Mucosa of descending colon (tissue), 3 donors: ENCODE measurements at regions not wholly inside any gene's neighbourhood (a gene's known extent, or its start where the extent isn't known, plus 50 kb on each side); places are given as distances from the start of the nearest gene placed in this dataset.
"Not testable (repeated sequence)": the region's sequence is repeated elsewhere in the genome, so short reads cannot be mapped to it uniquely, and the experiment has no call there.

Experiments used
- ATAC-seq: fragments of 200-7000 bp; cut with Tn5 transposase; one replicate; pipeline ENCODE4 v1.9.1; 2020; ENCODE audit warnings: mild to moderate bottlenecking, moderate library complexity
- DNase-seq, 3 donors: peaks; one replicate each; pipeline ENCODE4 v3.0.0-alpha.2; 2020
- H3K36me3 ChIP-seq: fragments of 200-600 bp; one replicate; pipeline ENCODE4 v1.8.0; 2021; ENCODE audit warnings: low read depth, mild to moderate bottlenecking
- H3K4me1 ChIP-seq: fragments of 200-600 bp; one replicate; pipeline ENCODE4 v1.8.0; 2021; ENCODE audit warnings: low read depth, mild to moderate bottlenecking
- H3K4me3 ChIP-seq: fragments of 200-600 bp; one replicate; pipeline ENCODE4 v1.8.0; 2021; ENCODE audit warnings: mild to moderate bottlenecking
- H3K9me3 ChIP-seq: fragments of 200-600 bp; one replicate; pipeline ENCODE4 v1.8.0; 2021; ENCODE audit warnings: mild to moderate bottlenecking
- intact Hi-C, 2 donors: fragments of 100-400 bp; cut with DNase I in 1 of 2; cut with micrococcal nuclease in 1 of 2; formaldehyde crosslinking; loops; one replicate each; pipeline versions ENCODE4 v1.11.0 to v1.11.1; 2022; cut with DNase I, micrococcal nuclease
- TF ChIP-seq, protein P1 (sequence below): fragments of 200-600 bp; IDR thresholded peaks from one replicate; pipeline ENCODE4 v1.8.0; 2022; ENCODE audit warnings: antibody characterized with exemption, mild to moderate bottlenecking
- donor health status: DM: no; HTN: no; CAD: no; lungs with moderate emphysema.
- donor health status: DM: no; HTN: no; CAD: no.
- donor health status: DM: no; HTN: yes; CAD: no.

DNA sequence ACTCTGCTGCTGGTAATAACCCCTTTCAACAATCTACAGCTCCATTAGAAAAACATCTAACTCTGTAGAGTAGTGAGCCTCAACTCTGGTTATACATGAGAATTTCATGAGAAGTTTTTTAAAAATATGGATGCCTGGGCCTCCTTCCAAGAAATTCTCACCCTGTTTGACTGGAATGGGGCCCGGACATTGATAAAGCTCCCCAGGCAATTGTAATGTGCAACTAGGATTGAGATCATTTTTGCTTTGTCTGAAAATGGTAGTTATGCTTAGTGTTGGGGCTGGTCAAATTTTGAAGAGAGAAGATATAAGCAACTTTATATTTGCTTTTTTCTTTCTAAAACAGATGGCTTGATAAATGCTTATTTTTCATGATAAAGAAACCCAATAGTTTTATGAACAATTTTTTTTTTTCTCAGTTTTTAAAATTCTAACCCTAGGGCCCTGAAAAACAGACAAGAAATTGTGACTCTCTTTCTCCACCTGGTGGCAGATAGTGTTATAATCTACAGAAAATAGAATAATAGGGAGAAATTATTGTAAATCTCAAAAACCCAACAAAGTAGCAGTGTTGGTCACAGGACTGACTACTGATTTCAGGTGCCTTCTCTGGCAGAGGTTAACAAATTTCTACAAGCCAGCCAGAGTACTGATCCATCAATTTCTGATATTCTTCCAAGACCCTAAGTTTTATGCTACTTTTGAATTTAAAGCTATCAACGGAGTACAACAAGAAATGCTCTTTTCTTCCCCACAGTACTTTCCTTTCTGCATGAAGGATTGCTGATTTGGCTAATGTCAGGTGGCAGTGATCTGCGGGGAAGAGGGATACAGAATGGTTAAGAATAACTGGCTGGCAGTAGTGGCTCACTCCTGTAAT lies 174.8 kb downstream of the DKK1 start:
- Histone ChIP-seq H3K4me3 (no peak overlapping the region), H3K36me3 (no peaks in the 10 kb centered on the region), H3K9me3 (no peaks in the 10 kb centered on the region), H3K4me1 (no peaks in the 10 kb centered on the region)
- ATAC-seq: no peak
- intact Hi-C loops: loop anchor here in 1 of 2 donors (10.0 kb wide), 1 partner anchor 174 kb away; the partner anchor contains the start of gene DKK1
- TF ChIP-seq, protein P1, sequence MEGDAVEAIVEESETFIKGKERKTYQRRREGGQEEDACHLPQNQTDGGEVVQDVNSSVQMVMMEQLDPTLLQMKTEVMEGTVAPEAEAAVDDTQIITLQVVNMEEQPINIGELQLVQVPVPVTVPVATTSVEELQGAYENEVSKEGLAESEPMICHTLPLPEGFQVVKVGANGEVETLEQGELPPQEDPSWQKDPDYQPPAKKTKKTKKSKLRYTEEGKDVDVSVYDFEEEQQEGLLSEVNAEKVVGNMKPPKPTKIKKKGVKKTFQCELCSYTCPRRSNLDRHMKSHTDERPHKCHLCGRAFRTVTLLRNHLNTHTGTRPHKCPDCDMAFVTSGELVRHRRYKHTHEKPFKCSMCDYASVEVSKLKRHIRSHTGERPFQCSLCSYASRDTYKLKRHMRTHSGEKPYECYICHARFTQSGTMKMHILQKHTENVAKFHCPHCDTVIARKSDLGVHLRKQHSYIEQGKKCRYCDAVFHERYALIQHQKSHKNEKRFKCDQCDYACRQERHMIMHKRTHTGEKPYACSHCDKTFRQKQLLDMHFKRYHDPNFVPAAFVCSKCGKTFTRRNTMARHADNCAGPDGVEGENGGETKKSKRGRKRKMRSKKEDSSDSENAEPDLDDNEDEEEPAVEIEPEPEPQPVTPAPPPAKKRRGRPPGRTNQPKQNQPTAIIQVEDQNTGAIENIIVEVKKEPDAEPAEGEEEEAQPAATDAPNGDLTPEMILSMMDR: peak; percentile 26
- DNase-seq: peak in 1 of 3 donors; percentile 26

DNA sequence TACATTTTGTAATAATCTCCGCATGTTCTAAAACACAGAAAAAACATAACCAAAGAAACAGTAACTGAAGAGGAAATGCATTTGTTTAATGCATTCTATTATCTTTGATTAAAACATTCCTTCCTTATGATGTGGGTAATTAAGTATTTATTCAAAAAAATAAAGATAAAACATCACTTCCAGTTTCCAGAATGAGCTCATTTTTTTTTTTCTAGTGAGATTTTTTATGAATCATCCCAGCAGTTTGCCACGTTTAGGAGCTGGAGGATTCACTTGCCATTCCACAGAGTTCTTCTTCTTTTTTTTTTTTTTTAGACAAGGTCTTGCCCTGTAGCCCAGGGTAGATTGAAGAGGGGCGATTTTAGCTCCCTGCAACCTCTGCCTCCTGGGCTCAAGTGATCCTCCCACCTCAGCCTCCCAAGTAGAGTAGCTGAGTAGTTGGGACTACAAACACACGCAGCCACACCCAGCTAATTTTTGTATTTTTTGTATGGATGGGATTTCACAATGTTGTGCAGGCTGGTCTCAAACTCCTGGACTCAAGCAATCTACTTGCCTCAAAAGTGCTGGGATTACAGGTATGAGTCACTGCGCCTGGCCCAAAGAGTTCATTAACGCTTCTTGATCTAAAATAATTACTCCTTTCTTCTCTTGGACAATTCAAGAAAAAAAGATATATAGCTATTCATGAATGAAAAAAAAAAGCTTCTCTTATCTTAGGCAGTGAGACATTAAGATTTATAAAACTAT lies 177.3 kb downstream of the DKK1 start:
- H3K4me1 ChIP-seq: no peaks in the 10 kb centered on the region
- intact Hi-C loops: no loop called here
- H3K36me3 ChIP-seq: no peaks in the 10 kb centered on the region
- H3K4me3 ChIP-seq: no peak overlapping the region
- ATAC-seq (no peak), DNase-seq (no peak)
- TF ChIP-seq, protein P1: no peak
- no peaks in the 10 kb centered on the region for H3K9me3 ChIP-seq

DNA sequence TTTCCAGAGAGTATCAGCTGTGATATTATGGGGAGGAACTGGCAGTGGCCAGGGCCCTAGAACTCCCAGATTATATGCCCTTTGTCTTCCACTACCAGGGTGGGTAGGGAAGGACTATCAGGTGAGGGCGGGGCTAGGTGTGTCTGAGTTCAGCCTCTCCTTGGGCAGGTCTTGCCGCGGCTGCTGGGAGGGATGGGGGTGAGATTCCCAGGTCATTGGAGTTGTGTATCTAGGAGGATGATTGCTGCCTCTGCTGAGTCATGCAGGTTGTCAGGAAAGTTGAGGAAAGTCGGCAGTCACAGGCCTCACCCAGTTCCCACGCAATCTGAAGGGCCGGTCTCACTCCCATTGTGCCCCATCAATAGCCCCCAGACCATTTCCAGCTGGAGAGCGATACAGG lies 185.2 kb downstream of the DKK1 start:
- DNase-seq (peak in 1 of 3 donors; percentile 6), ATAC-seq (no peak)
- intact Hi-C loops: no loop called here
- TF ChIP-seq, protein P1: no peak
- Histone ChIP-seq H3K4me3 (no peak overlapping the region), H3K9me3 (peaks cover under 1% of the 10 kb centered on the region), H3K36me3 (no peaks in the 10 kb centered on the region), H3K4me1 (no peaks in the 10 kb centered on the region)

DNA sequence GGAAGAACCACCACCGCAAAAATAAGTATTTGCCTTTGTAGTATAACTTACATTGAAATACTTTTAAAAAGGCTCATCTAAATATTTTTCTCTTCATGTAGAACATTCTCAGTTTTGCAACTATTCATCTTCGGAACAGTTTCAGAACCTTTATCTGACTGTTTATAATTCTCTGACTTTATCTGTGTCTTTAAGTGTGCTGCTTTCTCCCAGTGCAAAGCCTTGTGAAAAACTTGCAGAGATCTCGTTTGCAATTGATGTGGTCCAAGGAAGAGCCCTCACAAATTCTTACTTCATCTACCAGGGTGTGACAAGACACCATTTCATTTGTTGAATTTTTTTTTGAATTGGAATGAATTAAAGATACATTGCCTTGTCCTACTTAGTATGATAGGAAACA lies 186.4 kb downstream of the DKK1 start:
- no peaks in the 10 kb centered on the region for H3K36me3 ChIP-seq
- TF ChIP-seq, protein P1: no peak
- H3K4me3 ChIP-seq: no peak overlapping the region
- ATAC-seq (no peak), DNase-seq (no peak)
- intact Hi-C loops: no loop called here
- H3K4me1 ChIP-seq: no peaks in the 10 kb centered on the region
- peaks cover 12% of the 10 kb centered on the region for H3K9me3 ChIP-seq

DNA sequence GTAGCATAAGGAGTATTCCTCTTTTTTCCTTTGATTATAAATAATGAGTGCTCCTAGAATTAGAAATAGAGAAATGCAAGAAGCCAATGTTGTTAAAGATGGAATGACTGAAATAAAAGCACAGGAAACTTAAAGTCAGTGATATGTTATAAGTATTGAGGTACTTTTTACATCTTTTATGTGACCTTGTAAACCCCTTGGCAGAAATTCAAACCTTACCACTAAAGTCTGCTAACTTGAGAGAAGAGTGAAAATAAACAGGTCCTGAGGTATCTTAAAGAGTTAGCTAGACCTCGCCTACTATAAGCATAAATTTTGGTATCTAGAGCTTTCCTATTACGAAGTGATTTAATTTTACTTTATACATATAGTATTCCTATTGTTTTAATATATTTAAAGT lies 188.2 kb downstream of the DKK1 start:
- H3K36me3 ChIP-seq: no peaks in the 10 kb centered on the region
- H3K4me3 ChIP-seq: no peak overlapping the region
- TF ChIP-seq, protein P1: no peak
- no peaks in the 10 kb centered on the region for H3K4me1 ChIP-seq
- ATAC-seq (no peak), DNase-seq (no peak)
- intact Hi-C loops: no loop called here
- peaks cover 12% of the 10 kb centered on the region for H3K9me3 ChIP-seq

DNA sequence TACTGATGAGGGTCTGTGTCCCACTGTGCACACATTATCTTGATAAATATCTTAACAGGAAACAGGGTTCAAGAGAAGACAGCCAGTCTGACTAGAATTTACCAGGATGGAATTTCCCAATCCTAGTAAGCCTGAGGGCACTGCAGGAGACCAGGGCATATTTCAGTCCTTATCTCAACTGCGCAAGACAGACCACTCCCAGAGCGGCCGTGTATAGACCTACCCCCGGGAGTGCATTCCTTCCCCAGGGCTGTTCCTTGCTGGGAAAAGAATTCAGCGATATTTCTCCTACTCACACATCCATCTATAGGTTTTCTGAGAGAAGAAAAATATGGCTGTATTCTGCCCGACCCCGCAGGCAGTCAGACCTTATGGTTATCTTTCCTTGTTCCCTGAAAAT lies 191.3 kb downstream of the DKK1 start:
- intact Hi-C loops, ATAC-seq, H3K4me3 ChIP-seq, H3K4me1 ChIP-seq, DNase-seq, H3K36me3 ChIP-seq: not testable (repeated sequence)
- H3K9me3 ChIP-seq: peaks cover 26% of the 10 kb centered on the region
